ENCODE measurements at regions not wholly inside any gene's neighbourhood (a gene's known extent, or its start where the extent isn't known, plus 50 kb on each side); places are given as distances from the start of the nearest gene placed in this dataset.

- no peak for DNase-seq (ENCODE audit: low spot score)
Observed at GRCh38 chr4:58688568-58688967, 1578.4 kb upstream of the IGFBP7 start.

- no peak for DNase-seq (ENCODE audit: low spot score)
Observed at GRCh38 chr4:58679886-58680285, 1569.7 kb upstream of the IGFBP7 start.

- DNase-seq (ENCODE audit: low spot score): no peak
Observed at GRCh38 chr4:58679051-58679450, 1568.9 kb upstream of the IGFBP7 start.

- DNase-seq (ENCODE audit: low spot score): no peak
Observed at GRCh38 chr4:58669783-58670182, 1559.6 kb upstream of the IGFBP7 start.

DNA sequence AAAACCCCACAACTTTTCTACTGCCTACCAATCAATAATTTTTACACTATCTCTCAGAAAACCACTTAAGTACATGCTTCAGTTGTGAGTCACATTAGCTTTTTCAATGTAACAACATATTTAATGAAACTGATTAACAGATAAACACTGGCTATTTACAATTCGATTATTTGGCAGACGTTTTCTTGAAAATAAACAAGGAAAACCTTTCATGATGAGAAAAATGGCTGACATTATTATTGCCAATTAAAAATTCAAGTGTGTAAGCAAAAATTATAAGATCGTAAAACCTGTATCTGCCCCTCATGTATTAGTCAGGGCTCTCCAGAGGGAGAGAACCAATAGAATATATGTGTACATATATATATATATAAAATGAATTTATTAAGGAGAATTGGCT, 1555.5 kb upstream of the IGFBP7 start:
- no peak for DNase-seq (ENCODE audit: low spot score)

DNA sequence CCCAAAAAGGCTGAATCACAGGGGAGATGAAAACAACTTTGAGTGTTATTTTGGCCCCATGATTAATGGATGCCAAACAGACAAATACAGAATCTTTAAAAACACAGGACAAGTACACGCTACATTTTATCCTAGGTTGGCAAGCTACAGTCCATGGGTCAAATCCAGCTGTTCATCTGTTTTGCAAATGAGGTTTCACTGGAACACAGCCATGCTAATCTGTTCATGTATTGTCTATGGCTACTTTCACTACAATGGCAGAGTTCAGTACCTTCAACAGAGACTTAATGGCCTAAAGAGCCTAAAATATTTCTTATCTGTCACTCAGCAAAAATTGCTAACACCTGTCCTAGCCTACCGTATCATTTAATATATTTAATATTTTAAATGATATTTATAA, 1548.5 kb upstream of the IGFBP7 start:
- no peak for DNase-seq (ENCODE audit: low spot score)

DNA sequence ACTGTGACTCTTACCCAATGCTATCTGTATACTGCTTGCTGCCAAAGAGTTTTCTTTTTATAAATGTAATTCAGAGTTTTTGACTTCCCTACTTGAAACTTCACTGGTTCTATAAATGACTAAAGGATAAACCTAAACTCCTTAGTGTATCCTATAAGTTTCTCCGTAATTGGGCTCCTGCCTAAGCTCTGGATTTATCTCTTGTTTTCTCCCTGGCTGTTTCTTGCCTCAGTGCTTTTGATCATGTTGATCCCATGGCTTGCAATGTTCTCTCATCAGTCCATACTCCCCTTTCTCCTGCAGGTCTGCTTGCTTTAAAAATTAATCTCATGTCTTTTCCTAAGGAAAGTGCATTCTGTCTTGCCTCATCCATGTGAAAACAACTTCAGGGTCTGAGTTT, 1543.1 kb upstream of the IGFBP7 start:
- DNase-seq (ENCODE audit: low spot score): no peak

- no peak for DNase-seq (ENCODE audit: low spot score)
Observed at GRCh38 chr4:58649226-58649625, 1539.0 kb upstream of the IGFBP7 start.

DNA sequence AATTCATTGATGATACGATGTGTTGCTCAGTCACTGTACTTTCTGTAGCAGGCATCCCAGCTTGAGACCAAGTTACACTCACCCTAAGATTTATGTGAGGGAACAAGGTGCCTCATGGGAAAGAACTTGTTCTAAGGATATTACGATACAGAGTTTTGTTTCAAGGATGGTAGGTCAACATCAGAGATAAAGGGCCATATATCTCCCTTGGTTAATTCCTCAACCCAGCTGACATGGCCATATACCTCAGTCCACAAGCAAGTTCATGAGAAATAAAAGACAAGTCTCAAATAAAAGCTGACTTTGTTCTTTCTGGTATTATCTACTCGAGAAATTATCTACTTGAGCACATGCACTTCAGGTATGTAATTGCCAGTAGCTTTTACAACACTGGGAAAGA, 1535.9 kb upstream of the IGFBP7 start:
- DNase-seq (ENCODE audit: low spot score): no peak

GRCh38 chr4:58644549-58644948, 1534.4 kb upstream of the IGFBP7 start:
- no peak for DNase-seq (ENCODE audit: low spot score)

- DNase-seq (ENCODE audit: low spot score): no peak
Observed at GRCh38 chr4:58636381-58636780, 1526.2 kb upstream of the IGFBP7 start.

DNA sequence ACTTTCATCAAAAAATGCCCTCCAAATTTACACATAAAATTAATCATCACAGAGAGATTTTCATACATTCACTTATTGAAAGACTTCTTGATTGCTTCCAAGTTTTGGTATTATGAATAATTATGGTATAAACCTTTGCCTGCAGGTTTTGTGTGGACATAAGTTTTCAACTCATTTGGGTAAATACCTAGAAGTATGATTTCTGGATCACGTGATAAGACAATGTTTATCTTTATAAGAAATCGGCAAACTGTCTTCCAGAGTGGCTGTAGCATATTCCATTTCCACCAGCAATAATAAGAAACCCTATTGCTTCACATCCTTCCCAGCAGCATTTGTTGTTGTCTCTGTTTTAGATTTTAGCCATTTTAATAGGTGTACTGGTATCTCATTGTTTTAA, 1507.0 kb upstream of the IGFBP7 start:
- DNase-seq (ENCODE audit: low spot score): no peak

- DNase-seq (ENCODE audit: low spot score): no peak
Observed at GRCh38 chr4:58611012-58611411, 1500.8 kb upstream of the IGFBP7 start.

- DNase-seq (ENCODE audit: low spot score): no peak
Observed at GRCh38 chr4:58606303-58606702, 1496.1 kb upstream of the IGFBP7 start.

GRCh38 chr4:58603951-58604350, 1493.8 kb upstream of the IGFBP7 start:
- no peak for DNase-seq (ENCODE audit: low spot score)

- no peak for DNase-seq (ENCODE audit: low spot score)
Observed at GRCh38 chr4:58602731-58603359, 1492.7 kb upstream of the IGFBP7 start.

GRCh38 chr4:58602022-58602421, 1491.8 kb upstream of the IGFBP7 start:
- DNase-seq (ENCODE audit: low spot score): no peak

DNA sequence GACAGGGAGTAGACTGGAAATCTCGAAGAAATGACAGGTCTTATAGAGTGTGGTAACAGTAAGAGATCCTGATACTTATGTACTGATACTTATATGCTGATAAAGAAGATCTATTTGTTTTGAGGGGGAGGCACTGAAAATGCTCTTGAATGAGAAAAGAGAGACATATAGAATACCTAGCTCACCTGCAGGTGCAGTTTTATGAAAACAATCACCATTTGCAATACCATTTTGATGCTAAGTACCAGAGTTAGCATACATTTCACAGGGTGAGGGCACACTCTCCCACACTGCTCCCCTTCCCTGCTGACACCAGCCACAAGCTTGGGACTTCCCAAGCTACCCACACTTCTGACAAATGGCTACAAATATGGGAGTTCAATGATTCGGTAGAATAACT, 1490.1 kb upstream of the IGFBP7 start:
- DNase-seq (ENCODE audit: low spot score): no peak

- no peak for DNase-seq (ENCODE audit: low spot score)
Observed at GRCh38 chr4:58590722-58591121, 1480.5 kb upstream of the IGFBP7 start.

GRCh38 chr4:58587856-58588255, 1477.7 kb upstream of the IGFBP7 start:
- DNase-seq (ENCODE audit: low spot score): no peak

DNA sequence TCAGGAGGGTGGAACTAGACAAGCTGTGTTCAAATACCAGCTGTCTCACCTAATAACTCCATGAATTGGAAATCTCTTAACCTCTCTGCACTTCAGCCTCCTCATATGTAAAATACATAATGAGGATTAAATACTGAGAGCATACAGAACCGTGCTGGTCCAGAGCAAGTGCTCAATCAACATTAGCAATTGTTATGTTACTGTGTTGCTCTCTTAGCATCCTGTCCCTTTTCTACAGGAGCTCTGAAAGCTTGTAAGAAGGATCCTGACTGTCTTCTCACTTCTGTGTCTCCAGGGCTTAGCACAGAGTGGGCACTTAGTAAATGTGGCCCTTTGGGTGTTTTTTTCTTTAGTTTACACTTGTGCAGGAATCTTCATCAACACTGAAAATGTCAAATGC, 1456.1 kb upstream of the IGFBP7 start:
- no peak for DNase-seq (ENCODE audit: low spot score)

DNA sequence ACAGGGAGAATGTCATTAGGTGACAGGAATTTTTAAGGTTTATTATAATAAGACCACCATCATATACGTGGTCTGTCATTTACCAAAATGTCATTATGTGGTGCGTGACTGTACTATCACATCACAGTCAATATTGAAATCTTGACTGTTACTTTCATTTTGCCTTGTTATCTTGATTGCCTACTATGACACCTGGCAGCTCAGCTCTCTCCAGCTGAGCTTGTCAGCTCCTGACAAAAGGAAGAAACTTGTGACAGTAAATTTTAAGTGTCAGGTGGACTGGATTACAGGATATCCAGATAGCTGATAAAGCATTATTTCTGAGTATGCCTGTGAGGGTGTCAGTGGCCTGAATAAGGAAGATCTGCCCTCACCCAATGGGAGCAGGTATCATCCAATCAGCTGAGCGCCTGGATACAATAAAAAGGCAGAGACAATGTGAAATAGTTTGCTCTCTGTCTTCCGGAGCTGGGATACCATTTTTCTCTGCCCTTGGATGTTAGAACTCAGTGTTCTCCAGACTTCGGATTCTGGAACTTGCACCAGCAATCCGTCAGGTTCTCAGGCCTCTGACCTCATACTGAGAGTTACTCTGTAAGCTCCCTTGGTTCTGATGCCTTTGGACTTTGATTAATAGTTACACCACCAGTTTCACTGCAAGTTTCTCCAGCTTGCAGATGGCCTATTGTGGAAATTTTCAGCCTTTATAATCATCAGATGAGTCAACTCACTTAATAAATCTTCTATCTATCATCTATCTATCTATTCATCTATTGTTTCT, 1454.7 kb upstream of the IGFBP7 start:
- no peak for DNase-seq (ENCODE audit: low spot score)

DNA sequence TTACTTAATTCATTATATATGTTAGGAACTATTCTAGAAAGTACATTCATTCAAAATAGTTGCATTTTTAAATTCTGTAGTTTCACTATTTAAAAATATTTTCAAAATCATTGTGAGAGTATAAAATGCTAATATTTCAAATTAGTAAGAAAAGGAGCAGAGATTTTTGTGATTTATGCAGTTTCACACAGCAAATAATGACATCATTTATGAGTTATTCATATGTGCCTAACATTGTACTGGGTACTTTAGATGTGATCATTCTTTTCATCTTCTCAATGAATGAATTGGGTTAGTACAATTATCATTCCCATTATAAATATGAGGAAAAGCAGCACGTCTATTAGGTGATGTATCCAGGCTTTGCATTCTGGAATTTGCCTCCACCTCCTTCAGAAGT, 1451.0 kb upstream of the IGFBP7 start:
- no peak for DNase-seq (ENCODE audit: low spot score)

DNA sequence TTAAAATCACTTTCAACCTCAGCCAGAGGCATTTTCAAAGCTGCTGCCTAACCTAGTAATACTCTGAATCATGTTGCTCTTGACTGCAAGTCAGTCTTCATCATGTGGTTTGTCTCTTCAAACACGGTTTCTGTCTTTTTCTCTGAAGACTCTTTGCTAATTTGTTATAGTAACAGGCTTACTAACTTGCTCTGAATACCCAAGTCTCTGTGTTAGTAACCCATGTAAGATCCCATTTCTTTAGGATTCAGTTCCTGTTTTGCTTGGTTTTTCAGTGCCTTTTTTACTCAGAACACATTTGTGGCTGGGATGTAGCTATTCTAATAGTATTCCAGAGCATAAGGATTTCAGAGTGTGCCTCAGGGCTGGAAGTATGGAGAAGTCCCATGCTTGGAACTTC, 1450.6 kb upstream of the IGFBP7 start:
- no peak for DNase-seq (ENCODE audit: low spot score)

Measured in activated CD4-positive, alpha-beta T cell treated with anti-CD3 and anti-CD28 coated beads, Interleukin-2, Interleukin-4, amounts not matched to agents 100 ng/mL and 50 ng/mL, durations not matched to agents 16 hours and 8 hours (primary cell).